Chondrocyte (in vitro differentiated cells): ENCODE measurements at regions not wholly inside any gene's neighbourhood (a gene's known extent, or its start where the extent isn't known, plus 50 kb on each side); places are given as distances from the start of the nearest gene placed in this dataset.

Experiments used
- DNase-seq: peaks from one replicate; pipeline ENCODE4 v3.0.0; 2021; ENCODE audit warnings: mixed read lengths, low spot score
- H3K27ac Mint-ChIP-seq: one replicate; pipeline ENCODE4 v1.8.0; 2021; ENCODE audit warnings: mild to moderate bottlenecking, moderate library complexity, mixed read lengths; ENCODE audit not compliant: unreplicated experiment
- H3K27me3 Mint-ChIP-seq: 2 replicates; pipeline ENCODE4 v1.8.0; 2021; ENCODE audit warnings: low read depth, mixed read lengths
- H3K36me3 Mint-ChIP-seq: 2 replicates; pipeline ENCODE4 v1.8.0; 2021; ENCODE audit warnings: low read depth, mixed read lengths
- H3K4me1 Mint-ChIP-seq: 2 replicates; pipeline ENCODE4 v1.8.0; 2021; ENCODE audit warnings: low read depth, mild to moderate bottlenecking, mixed read lengths
- H3K4me3 Mint-ChIP-seq: one replicate; pipeline ENCODE4 v1.8.0; 2021; ENCODE audit warnings: mild to moderate bottlenecking, moderate library complexity, mixed read lengths; ENCODE audit not compliant: unreplicated experiment
- H3K9me3 Mint-ChIP-seq: 2 replicates; pipeline ENCODE4 v1.8.0; 2021; ENCODE audit warnings: low read depth, mixed read lengths
- TF ChIP-seq, protein P1 (sequence below): fragments of 200-600 bp; sonication (generic); IDR thresholded peaks from 2 replicates; pipeline ENCODE4 v1.5.0; 2021; ENCODE audit warnings: antibody characterized with exemption, mild to moderate bottlenecking, moderate library complexity

DNA sequence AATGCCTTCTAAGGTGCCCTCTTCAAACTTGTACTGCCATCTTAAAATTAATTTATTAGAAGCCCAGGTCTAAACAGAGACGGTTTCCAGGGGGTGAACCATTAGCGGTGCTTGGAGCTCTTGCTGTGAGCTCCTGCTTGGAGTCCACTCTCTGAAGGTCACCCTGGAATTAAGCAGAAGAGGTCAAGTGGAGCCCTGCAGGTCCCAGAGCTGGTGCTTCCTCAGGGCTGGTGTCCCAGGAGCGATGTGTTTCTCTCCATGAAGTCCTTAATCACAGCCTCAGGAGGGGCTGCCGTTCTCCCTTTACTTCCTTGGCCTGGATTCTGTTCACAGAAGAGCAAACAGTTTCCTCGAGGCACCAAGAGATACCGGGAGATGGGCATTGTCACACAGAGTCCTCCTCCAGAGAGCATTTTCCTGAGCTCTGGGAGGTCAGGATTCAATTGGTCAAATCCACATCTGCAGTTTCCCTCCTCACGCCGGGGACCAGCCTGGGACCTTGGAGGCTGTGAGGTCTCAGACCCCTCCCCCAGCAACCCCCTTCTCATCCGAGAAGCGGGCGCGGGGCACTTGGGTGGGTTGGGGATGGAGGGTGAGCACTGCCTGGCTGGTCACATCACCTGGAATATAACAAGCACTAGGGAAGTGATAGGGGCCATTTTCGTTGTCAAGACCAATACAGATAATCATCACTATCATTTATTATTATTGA lies 310.4 kb downstream of the AJAP1 start:
- no peak for DNase-seq
- no peak overlapping the region for H3K4me3 Mint-ChIP-seq
- H3K9me3 Mint-ChIP-seq, result peaks cover 55% of the 10 kb centered on the region
- H3K27ac Mint-ChIP-seq, result no peak overlapping the region
- H3K27me3 Mint-ChIP-seq, result no peaks in the 10 kb centered on the region
- H3K36me3 Mint-ChIP-seq, result peaks cover 2% of the 10 kb centered on the region
- TF ChIP-seq, protein P1, sequence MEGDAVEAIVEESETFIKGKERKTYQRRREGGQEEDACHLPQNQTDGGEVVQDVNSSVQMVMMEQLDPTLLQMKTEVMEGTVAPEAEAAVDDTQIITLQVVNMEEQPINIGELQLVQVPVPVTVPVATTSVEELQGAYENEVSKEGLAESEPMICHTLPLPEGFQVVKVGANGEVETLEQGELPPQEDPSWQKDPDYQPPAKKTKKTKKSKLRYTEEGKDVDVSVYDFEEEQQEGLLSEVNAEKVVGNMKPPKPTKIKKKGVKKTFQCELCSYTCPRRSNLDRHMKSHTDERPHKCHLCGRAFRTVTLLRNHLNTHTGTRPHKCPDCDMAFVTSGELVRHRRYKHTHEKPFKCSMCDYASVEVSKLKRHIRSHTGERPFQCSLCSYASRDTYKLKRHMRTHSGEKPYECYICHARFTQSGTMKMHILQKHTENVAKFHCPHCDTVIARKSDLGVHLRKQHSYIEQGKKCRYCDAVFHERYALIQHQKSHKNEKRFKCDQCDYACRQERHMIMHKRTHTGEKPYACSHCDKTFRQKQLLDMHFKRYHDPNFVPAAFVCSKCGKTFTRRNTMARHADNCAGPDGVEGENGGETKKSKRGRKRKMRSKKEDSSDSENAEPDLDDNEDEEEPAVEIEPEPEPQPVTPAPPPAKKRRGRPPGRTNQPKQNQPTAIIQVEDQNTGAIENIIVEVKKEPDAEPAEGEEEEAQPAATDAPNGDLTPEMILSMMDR, result no peak
- H3K4me1 Mint-ChIP-seq, result no peaks in the 10 kb centered on the region

DNA sequence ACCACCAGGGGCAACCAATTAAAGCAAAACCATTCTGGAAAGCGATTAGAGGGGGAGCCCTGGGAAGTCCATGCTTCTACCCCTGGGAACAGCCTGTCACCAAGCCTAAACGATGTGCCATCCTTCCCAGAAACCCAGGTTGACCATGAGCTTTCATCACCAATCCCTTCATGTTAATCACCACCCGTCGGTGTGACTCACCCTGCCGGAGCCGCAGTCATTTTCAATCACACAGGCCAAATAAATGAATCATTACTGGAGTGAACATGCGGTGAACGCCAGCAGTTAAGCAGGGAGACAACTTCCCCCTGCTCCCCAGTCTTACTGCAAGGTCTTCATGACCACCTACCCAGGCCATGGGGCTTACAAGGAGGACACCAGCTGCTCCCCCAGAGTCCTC lies 308.8 kb downstream of the AJAP1 start:
- H3K27me3 Mint-ChIP-seq, result no peaks in the 10 kb centered on the region
- no peak overlapping the region for H3K27ac Mint-ChIP-seq
- no peak overlapping the region for H3K4me3 Mint-ChIP-seq
- DNase-seq, result no peak
- no peaks in the 10 kb centered on the region for H3K4me1 Mint-ChIP-seq
- H3K9me3 Mint-ChIP-seq, result peaks cover 61% of the 10 kb centered on the region
- peaks cover 2% of the 10 kb centered on the region for H3K36me3 Mint-ChIP-seq
- TF ChIP-seq, protein P1, result no peak

GRCh38 chr1:4962836-4963235 lies 308.4 kb downstream of the AJAP1 start:
- no peaks in the 10 kb centered on the region for H3K4me1 Mint-ChIP-seq
- TF ChIP-seq, protein P1, result no peak
- DNase-seq, result no peak
- H3K4me3 Mint-ChIP-seq, result no peak overlapping the region
- H3K9me3 Mint-ChIP-seq, result peaks cover 59% of the 10 kb centered on the region
- H3K27ac Mint-ChIP-seq, result no peak overlapping the region
- no peaks in the 10 kb centered on the region for H3K27me3 Mint-ChIP-seq
- H3K36me3 Mint-ChIP-seq, result peaks cover 2% of the 10 kb centered on the region

DNA sequence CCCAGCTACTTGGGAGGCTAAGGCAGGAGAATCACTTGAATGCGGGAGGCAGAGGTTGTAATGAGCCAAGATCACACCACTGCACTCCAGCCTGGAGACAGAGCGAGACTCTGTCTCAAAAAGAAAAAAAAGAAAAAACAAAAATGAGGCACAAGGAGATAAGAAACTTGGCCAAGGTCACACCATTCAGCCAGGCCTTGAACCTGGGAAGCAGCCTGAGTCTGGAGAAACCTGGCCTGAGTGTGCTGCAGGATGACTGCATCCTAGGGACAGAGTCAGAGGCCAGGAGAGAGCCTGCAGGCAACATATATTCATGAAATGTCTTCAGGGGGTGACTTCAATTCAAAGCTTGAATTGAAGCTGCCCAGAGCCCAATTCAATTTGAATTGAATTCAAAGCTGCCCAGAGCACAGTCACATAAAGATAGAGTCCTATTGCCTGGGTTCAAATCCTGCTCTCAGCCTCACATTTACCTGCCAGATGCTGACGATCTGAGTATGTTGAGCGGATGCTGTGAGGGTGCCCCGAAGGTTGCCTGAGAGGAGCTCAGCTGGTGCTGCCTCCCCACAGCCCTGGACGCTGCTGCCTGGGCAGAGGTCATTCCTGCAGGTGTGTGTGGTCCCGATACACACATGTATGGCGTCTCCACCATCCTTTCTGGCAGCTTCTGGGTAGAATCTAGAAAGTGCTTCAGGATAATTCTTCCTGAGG lies 307.7 kb downstream of the AJAP1 start:
- H3K36me3 Mint-ChIP-seq, result peaks cover 2% of the 10 kb centered on the region
- TF ChIP-seq, protein P1, result no peak
- no peaks in the 10 kb centered on the region for H3K27me3 Mint-ChIP-seq
- no peak for DNase-seq
- peaks cover 54% of the 10 kb centered on the region for H3K9me3 Mint-ChIP-seq
- H3K4me3 Mint-ChIP-seq, result no peak overlapping the region
- no peak overlapping the region for H3K27ac Mint-ChIP-seq
- H3K4me1 Mint-ChIP-seq, result no peaks in the 10 kb centered on the region

- Mint-ChIP-seq H3K9me3 (peaks cover 55% of the 10 kb centered on the region), H3K27ac (no peak overlapping the region), H3K4me3 (no peak overlapping the region)
These were observed 306.5 kb downstream of the AJAP1 start for GRCh38 chr1:4960782-4961475.

More at GRCh38 chr1:4960782-4961475, 306.5 kb downstream of the AJAP1 start:
- Mint-ChIP-seq H3K27me3 (no peaks in the 10 kb centered on the region), H3K36me3 (peaks cover 2% of the 10 kb centered on the region), H3K4me1 (no peaks in the 10 kb centered on the region)
- TF ChIP-seq, protein P1, result no peak
- DNase-seq, result no peak
